Psoas muscle (tissue), 7 donors: ENCODE measurements at regions not wholly inside any gene's neighbourhood (a gene's known extent, or its start where the extent isn't known, plus 50 kb on each side); places are given as distances from the start of the nearest gene placed in this dataset.

Experiments
- ATAC-seq, 4 donors: fragments of 200-7000 bp; cut with Tn5 transposase; one replicate each; pipeline ENCODE4 v1.9.1; 2020; ENCODE audit warnings: moderate library complexity in 3 of 4, mild to moderate bottlenecking in 2 of 4
- DNase-seq, 2 donors: peaks; one replicate each; pipeline ENCODE4 v3.0.0-alpha.2; 2020
- H3K27ac ChIP-seq: fragments of 200-600 bp; one replicate; pipeline ENCODE4 v1.8.0; 2022
- H3K27me3 ChIP-seq, 3 donors: fragments of 200-600 bp in 1 of 3; one replicate each; pipeline versions ENCODE4 v1.6.1 to v1.8.0; 2013 to 2022; ENCODE audit warnings: low read length in 2 of 3, mild to moderate bottlenecking in 2 of 3, moderate library complexity in 1 of 3; ENCODE audit not compliant: insufficient read depth in 3 of 3
- H3K36me3 ChIP-seq, 2 donors: fragments of 200-600 bp in 1 of 2; one replicate each; pipeline versions ENCODE4 v1.6.1 to v1.8.0; 2013 to 2022; ENCODE audit warnings: low read depth in 1 of 2, mild to moderate bottlenecking in 1 of 2, moderate library complexity in 1 of 2; ENCODE audit not compliant: insufficient read depth in 1 of 2
- H3K4me1 ChIP-seq: fragments of 200-600 bp; one replicate; pipeline ENCODE4 v1.8.0; 2022
- H3K4me3 ChIP-seq: fragments of 200-600 bp; one replicate; pipeline ENCODE4 v1.8.0; 2022; ENCODE audit warnings: mild to moderate bottlenecking
- H3K9me3 ChIP-seq: fragments of 200-600 bp; one replicate; pipeline ENCODE4 v1.8.0; 2022
- WGBS, 3 donors: extraction: QIAGEN DNeasy Blood & Tissue Kit; methylation state at CpG; one replicate each; pipeline versions ENCODE4 v1.1.6 to v1.1.7; 2013; 5-methylcytosine and 5-hydroxymethylcytosine counted together
- intact Hi-C, 2 donors: fragments of 100-400 bp; cut with DNase I; formaldehyde crosslinking; loops; one replicate each; pipeline versions ENCODE4 v1.11.0 to v1.14.2; 2022
- TF ChIP-seq, protein P1 (sequence below): fragments of 200-600 bp; IDR thresholded peaks from one replicate; pipeline ENCODE4 v1.8.0; 2022; ENCODE audit warnings: antibody characterized with exemption
- donor health status: healthy with polysubstance abuse.
- donor health status: DM: no; HTN: no; CAD: no; lungs with moderate emphysema.
- donor health status: Bipolar disorder and iron deficiency.
- donor health status: healthy.
- donor health status: DM: yes; HTN: yes; CAD: no.
- donor health status: DM: no; HTN: no; CAD: no.
- donor health status: DM: yes; HTN: yes; CAD: no.

DNA sequence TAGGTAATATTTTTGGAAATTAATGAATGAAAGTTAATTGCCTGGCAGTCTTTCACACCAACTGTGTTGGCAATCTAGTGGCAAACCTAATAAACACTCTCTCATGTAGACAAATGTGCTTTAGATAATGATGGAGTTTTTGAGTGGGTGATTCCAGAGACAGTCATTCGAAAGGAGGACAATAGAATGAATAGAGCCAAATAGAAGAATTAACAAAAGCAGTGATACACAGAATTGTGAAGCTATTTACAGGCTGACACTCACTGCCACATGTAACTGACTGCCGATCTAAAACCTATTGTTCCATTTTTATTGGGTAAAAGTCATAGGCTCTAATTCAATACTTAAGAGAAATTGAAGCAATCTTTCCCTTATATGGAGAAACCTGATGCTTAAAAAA, 338.5 kb downstream of the PCDH7 start:
- H3K36me3 ChIP-seq: no peaks in the 10 kb centered on the region
- no peak overlapping the region for H3K27ac ChIP-seq
- no peak for ATAC-seq
- no peak for DNase-seq
- H3K4me1 ChIP-seq: no peaks in the 10 kb centered on the region
- H3K4me3 ChIP-seq: no peak overlapping the region
- TF ChIP-seq, protein P1, sequence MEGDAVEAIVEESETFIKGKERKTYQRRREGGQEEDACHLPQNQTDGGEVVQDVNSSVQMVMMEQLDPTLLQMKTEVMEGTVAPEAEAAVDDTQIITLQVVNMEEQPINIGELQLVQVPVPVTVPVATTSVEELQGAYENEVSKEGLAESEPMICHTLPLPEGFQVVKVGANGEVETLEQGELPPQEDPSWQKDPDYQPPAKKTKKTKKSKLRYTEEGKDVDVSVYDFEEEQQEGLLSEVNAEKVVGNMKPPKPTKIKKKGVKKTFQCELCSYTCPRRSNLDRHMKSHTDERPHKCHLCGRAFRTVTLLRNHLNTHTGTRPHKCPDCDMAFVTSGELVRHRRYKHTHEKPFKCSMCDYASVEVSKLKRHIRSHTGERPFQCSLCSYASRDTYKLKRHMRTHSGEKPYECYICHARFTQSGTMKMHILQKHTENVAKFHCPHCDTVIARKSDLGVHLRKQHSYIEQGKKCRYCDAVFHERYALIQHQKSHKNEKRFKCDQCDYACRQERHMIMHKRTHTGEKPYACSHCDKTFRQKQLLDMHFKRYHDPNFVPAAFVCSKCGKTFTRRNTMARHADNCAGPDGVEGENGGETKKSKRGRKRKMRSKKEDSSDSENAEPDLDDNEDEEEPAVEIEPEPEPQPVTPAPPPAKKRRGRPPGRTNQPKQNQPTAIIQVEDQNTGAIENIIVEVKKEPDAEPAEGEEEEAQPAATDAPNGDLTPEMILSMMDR: no peak
- no peaks in the 10 kb centered on the region for H3K27me3 ChIP-seq
- WGBS, 3 donors: 38 to 58% (median 52%) methylated on average over 2 of the region's 2 CpGs
- H3K9me3 ChIP-seq: no peaks in the 10 kb centered on the region
- intact Hi-C loops: no loop called here

- ATAC-seq: no peak
- Histone ChIP-seq H3K4me1 (no peaks in the 10 kb centered on the region), H3K9me3 (no peaks in the 10 kb centered on the region), H3K27ac (no peak overlapping the region), H3K4me3 (no peak overlapping the region), H3K36me3 (no peaks in the 10 kb centered on the region), H3K27me3 (no peaks in the 10 kb centered on the region)
- TF ChIP-seq, protein P1: no peak
- no peak for DNase-seq
- intact Hi-C loops: no loop called here
- 59 to 68% (median 62%) methylated on average over 2 of the region's 2 CpGs for WGBS, 3 donors
Measured at GRCh38 chr4:31059753-31060522, 339.8 kb downstream of the PCDH7 start.

GRCh38 chr4:31065086-31065485, 344.9 kb downstream of the PCDH7 start:
- Histone ChIP-seq H3K27me3 (no peaks in the 10 kb centered on the region), H3K4me1 (no peaks in the 10 kb centered on the region), H3K9me3 (no peaks in the 10 kb centered on the region), H3K36me3 (no peaks in the 10 kb centered on the region), H3K27ac (no peak overlapping the region), H3K4me3 (no peak overlapping the region)
- TF ChIP-seq, protein P1: no peak
- ATAC-seq (no peak), DNase-seq (no peak)
- intact Hi-C loops: no loop called here
- WGBS, 3 donors: 93 to 96% (median 93%) methylated on average over 3 of the region's 3 CpGs

GRCh38 chr4:31068257-31069075, 348.3 kb downstream of the PCDH7 start:
- intact Hi-C loops: no loop called here
- no peak overlapping the region for H3K27ac ChIP-seq

More at GRCh38 chr4:31068257-31069075, 348.3 kb downstream of the PCDH7 start:
- TF ChIP-seq, protein P1: no peak
- H3K36me3 ChIP-seq: no peaks in the 10 kb centered on the region
- no peaks in the 10 kb centered on the region for H3K27me3 ChIP-seq
- no peaks in the 10 kb centered on the region for H3K4me1 ChIP-seq
- no peak for ATAC-seq
- WGBS, 3 donors: 81 to 82% (median 82%) methylated on average over 11 of the region's 11 CpGs
- H3K9me3 ChIP-seq: no peaks in the 10 kb centered on the region
- H3K4me3 ChIP-seq: no peak overlapping the region
- DNase-seq: no peak
